MM.1S (cell line): ENCODE measurements at regions not wholly inside any gene's neighbourhood (a gene's known extent, or its start where the extent isn't known, plus 50 kb on each side); places are given as distances from the start of the nearest gene placed in this dataset.
"Not testable (repeated sequence)": the region's sequence is repeated elsewhere in the genome, so short reads cannot be mapped to it uniquely, and the experiment has no call there.

ENCODE experiments used
- DNase-seq: peaks from one replicate; pipeline ENCODE4 v3.0.0-alpha.2; 2015
- H2AFZ ChIP-seq: fragments of 300-600 bp; sonication (generic); 2 replicates; pipeline ENCODE4 v1.6.0; 2016; ENCODE audit warnings: antibody characterized with exemption, low read length
- H3F3A ChIP-seq: fragments of 300-600 bp; sonication (generic); 2 replicates; pipeline ENCODE4 v1.6.1; 2016; ENCODE audit warnings: mild to moderate bottlenecking, antibody characterized with exemption, low read length, moderate library complexity, mixed read lengths; ENCODE audit not compliant: insufficient read depth
- H3K27ac ChIP-seq: fragments of 300-600 bp; sonication (generic); 2 replicates; pipeline ENCODE4 v1.5.1; 2016; ENCODE audit warnings: mild to moderate bottlenecking, low read length
- H3K27me3 ChIP-seq: fragments of 300-600 bp; sonication (generic); replicated peaks from 2 replicates; pipeline ENCODE4 v1.6.0; 2016; ENCODE audit warnings: low read length; ENCODE audit not compliant: insufficient read depth
- H3K36me3 ChIP-seq: fragments of 300-600 bp; sonication (generic); replicated peaks from 2 replicates; pipeline ENCODE4 v1.6.1; 2016; ENCODE audit warnings: mild to moderate bottlenecking, low read length, mixed read lengths; ENCODE audit not compliant: insufficient read depth
- H3K4me1 ChIP-seq: fragments of 300-600 bp; sonication (generic); 2 replicates; pipeline ENCODE4 v1.6.1; 2016; ENCODE audit warnings: low read length, mixed read lengths
- H3K4me2 ChIP-seq: fragments of 300-600 bp; sonication (generic); 2 replicates; pipeline ENCODE4 v1.6.0; 2016; ENCODE audit warnings: low read depth, low read length
- H3K4me3 ChIP-seq: fragments of 300-600 bp; sonication (generic); 2 replicates; pipeline ENCODE4 v1.5.1; 2016; ENCODE audit warnings: low read length, mixed read lengths
- H3K79me2 ChIP-seq: fragments of 300-600 bp; sonication (generic); 2 replicates; pipeline ENCODE4 v1.6.1; 2016; ENCODE audit warnings: mixed run types, low read length, mixed read lengths
- H3K9ac ChIP-seq: fragments of 300-600 bp; sonication (generic); 2 replicates; pipeline ENCODE4 v1.6.1; 2016; ENCODE audit warnings: low read length, mixed read lengths
- H3K9me2 ChIP-seq: fragments of 300-600 bp; sonication (generic); replicated peaks from 2 replicates; pipeline ENCODE4 v1.6.1; 2016; ENCODE audit warnings: mild to moderate bottlenecking, low read length, mixed read lengths; ENCODE audit not compliant: insufficient read depth
- H3K9me3 ChIP-seq: fragments of 300-600 bp; sonication (generic); replicated peaks from 2 replicates; pipeline ENCODE4 v1.6.1; 2016; ENCODE audit warnings: mild to moderate bottlenecking, low read length, mixed read lengths; ENCODE audit not compliant: insufficient read depth
- H4K20me1 ChIP-seq: fragments of 300-600 bp; sonication (generic); 2 replicates; pipeline ENCODE4 v1.6.1; 2016; ENCODE audit warnings: mild to moderate bottlenecking, low read length, moderate library complexity, mixed read lengths; ENCODE audit not compliant: insufficient read depth
- CTCF ChIP-seq: fragments of 300-600 bp; sonication (generic); IDR thresholded peaks from 2 replicates; pipeline ENCODE4 v1.5.1; 2016; ENCODE audit warnings: antibody characterized with exemption, low read length, mixed read lengths
- EZH2 ChIP-seq: fragments of 300-600 bp; sonication (generic); optimal IDR thresholded peaks from 2 replicates; pipeline ENCODE3; 2017; ENCODE audit warnings: low read depth, mild to moderate bottlenecking, antibody characterized with exemption, low read length, mixed read lengths
- EZH2phosphoT487 ChIP-seq: fragments of 300-600 bp; sonication (generic); IDR thresholded peaks from 2 replicates; pipeline ENCODE4 v1.6.1; 2018; ENCODE audit warnings: antibody characterized with exemption, low read length

- Histone ChIP-seq H3F3A (no peaks in the 10 kb centered on the region), H3K9ac (no peak overlapping the region), H4K20me1 (no peaks in the 10 kb centered on the region), H3K27me3 (no peaks in the 10 kb centered on the region), H3K4me2 (no peak overlapping the region), H3K27ac (no peak overlapping the region), H3K36me3 (no peaks in the 10 kb centered on the region), H3K4me3 (no peak overlapping the region), H3K4me1 (no peaks in the 10 kb centered on the region), H3K79me2 (no peaks in the 10 kb centered on the region), H3K9me2 (no peaks in the 10 kb centered on the region), H2AFZ (no peak overlapping the region), H3K9me3 (no peaks in the 10 kb centered on the region)
- no peak for DNase-seq
- no peak for TF ChIP-seq EZH2
- TF ChIP-seq EZH2phosphoT487 = no peak
- no peak for TF ChIP-seq CTCF
Observed at GRCh38 chr20:40275738-40276137, 413.3 kb downstream of the MAFB start.

- Histone ChIP-seq H3K4me3 (no peak overlapping the region), H3K27ac (no peak overlapping the region), H3K9me3 (no peaks in the 10 kb centered on the region), H2AFZ (no peak overlapping the region), H3K79me2 (no peaks in the 10 kb centered on the region), H3K9me2 (no peaks in the 10 kb centered on the region), H3F3A (no peaks in the 10 kb centered on the region), H3K27me3 (no peaks in the 10 kb centered on the region), H3K4me1 (no peaks in the 10 kb centered on the region), H4K20me1 (no peaks in the 10 kb centered on the region), H3K9ac (no peak overlapping the region), H3K4me2 (no peak overlapping the region), H3K36me3 (no peaks in the 10 kb centered on the region)
- TF ChIP-seq CTCF (no peak), EZH2 (no peak), EZH2phosphoT487 (no peak)
- DNase-seq = no peak
Observed at GRCh38 chr20:40274912-40275533, 414.0 kb downstream of the MAFB start.

- H3K36me3 ChIP-seq, H3K4me2 ChIP-seq: not testable (repeated sequence)
Observed at GRCh38 chr20:40269274-40269673, 419.8 kb downstream of the MAFB start.

GRCh38 chr20:40268321-40269075 lies 420.5 kb downstream of the MAFB start:
- H3K9me2 ChIP-seq = no peaks in the 10 kb centered on the region
- no peaks in the 10 kb centered on the region for H3K4me1 ChIP-seq
- H3K79me2 ChIP-seq = no peaks in the 10 kb centered on the region
- H3K9me3 ChIP-seq = no peaks in the 10 kb centered on the region
- no peak for DNase-seq
- H4K20me1 ChIP-seq = no peaks in the 10 kb centered on the region
- no peak overlapping the region for H3K9ac ChIP-seq
- no peak overlapping the region for H2AFZ ChIP-seq
- H3K4me2 ChIP-seq = no peak overlapping the region
- no peaks in the 10 kb centered on the region for H3K36me3 ChIP-seq
- no peaks in the 10 kb centered on the region for H3K27me3 ChIP-seq
- TF ChIP-seq EZH2 = no peak
- no peak for TF ChIP-seq EZH2phosphoT487
- no peak for TF ChIP-seq CTCF
- no peaks in the 10 kb centered on the region for H3F3A ChIP-seq
- H3K27ac ChIP-seq = no peak overlapping the region
- no peak overlapping the region for H3K4me3 ChIP-seq

More at GRCh38 chr20:40269274-40269673, 419.8 kb downstream of the MAFB start:
- not testable (repeated sequence) for H3K4me1 ChIP-seq, H4K20me1 ChIP-seq, H3K4me3 ChIP-seq, DNase-seq, H3K9me3 ChIP-seq, H3K9ac ChIP-seq, H3F3A ChIP-seq, H3K9me2 ChIP-seq, H3K79me2 ChIP-seq, H3K27me3 ChIP-seq, H2AFZ ChIP-seq, H3K27ac ChIP-seq
